Caco-2 (cell line): ENCODE measurements at regions not wholly inside any gene's neighbourhood (a gene's known extent, or its start where the extent isn't known, plus 50 kb on each side); places are given as distances from the start of the nearest gene placed in this dataset.

Experiments used
- BruUV-seq: library from RNA; stranded (reverse); fragments of 400-500 nt; replicated peaks from 2 replicates; lab custom pipeline; 2021; lab: Mats Ljungman, UMichigan
- CTCF ChIA-PET: fragments of 300-600 bp; sonication (Branson Sonifier 250); formaldehyde crosslinking; loops from one replicate; lab custom pipeline; 2022; ENCODE audit warnings: antibody characterized with exemption; lab: Charles Lee
- POLR2A ChIA-PET: fragments of 300-600 bp; sonication (Branson Sonifier 250); formaldehyde crosslinking; loops from one replicate; lab custom pipeline; 2022; ENCODE audit warnings: antibody characterized with exemption; lab: Charles Lee
- DNase-seq, 2 experiments: peaks; one replicate each; pipeline versions ENCODE4 v3.0.0 to v3.0.0-alpha.2; 2020 to 2022
- H3K27me3 ChIP-seq: replicated peaks from 2 replicates; pipeline ENCODE4 v1.6.0; 2011; ENCODE audit warnings: low read length; ENCODE audit not compliant: control insufficient read depth, insufficient read depth
- H3K36me3 ChIP-seq: 2 replicates; pipeline ENCODE4 v1.5.1; 2011; ENCODE audit warnings: low read length; ENCODE audit not compliant: control insufficient read depth, insufficient read depth
- H3K4me1 ChIP-seq: fragments of 250-450 bp; sonication (Bioruptor Pico); 2 replicates; pipeline ENCODE4 v1.5.1; 2020; ENCODE audit warnings: mild to moderate bottlenecking
- H3K4me3 ChIP-seq: 2 replicates; pipeline ENCODE4 v1.5.1; 2011; ENCODE audit warnings: low read depth, mild to moderate bottlenecking, control low read depth, low read length
- H3K9me3 ChIP-seq: fragments of 250-450 bp; sonication (Bioruptor Pico); 2 replicates; pipeline ENCODE4 v1.5.1; 2020; ENCODE audit warnings: mild to moderate bottlenecking, moderate library complexity
- H3K27ac Mint-ChIP-seq: one replicate; pipeline ENCODE4 v1.8.0; 2022; ENCODE audit warnings: mixed read lengths; ENCODE audit not compliant: unreplicated experiment
- H3K27me3 Mint-ChIP-seq: one replicate; pipeline ENCODE4 v1.8.0; 2022; ENCODE audit warnings: mixed read lengths; ENCODE audit not compliant: insufficient read depth, unreplicated experiment
- H3K36me3 Mint-ChIP-seq: one replicate; pipeline ENCODE4 v1.8.0; 2022; ENCODE audit warnings: mild to moderate bottlenecking, mixed read lengths; ENCODE audit not compliant: insufficient read depth, unreplicated experiment
- H3K4me1 Mint-ChIP-seq: one replicate; pipeline ENCODE4 v1.8.0; 2022; ENCODE audit warnings: low read depth, mixed read lengths; ENCODE audit not compliant: unreplicated experiment
- H3K4me3 Mint-ChIP-seq: one replicate; pipeline ENCODE4 v1.8.0; 2022; ENCODE audit warnings: mild to moderate bottlenecking, moderate library complexity, mixed read lengths; ENCODE audit not compliant: unreplicated experiment
- H3K9me3 Mint-ChIP-seq: one replicate; pipeline ENCODE4 v1.8.0; 2022; ENCODE audit warnings: mixed read lengths; ENCODE audit not compliant: unreplicated experiment
- CTCF ChIP-seq, 2 experiments: fragments of 200-600 bp in 1 of 2; IDR thresholded peaks; 1 replicate in 1 of 2; 2 replicates in 1 of 2; pipeline versions ENCODE4 v1.5.1 to v1.8.0; 2011 to 2022; ENCODE audit warnings: antibody characterized with exemption in 1 of 2, control low read depth in 1 of 2, inconsistent platforms in 1 of 2, low read depth in 1 of 2, low read length in 1 of 2, mild to moderate bottlenecking in 1 of 2, moderate library complexity in 1 of 2; ENCODE audit not compliant: insufficient read depth in 1 of 2, severe bottlenecking in 1 of 2, unreplicated experiment in 1 of 2
- intact Hi-C: fragments of 100-400 bp; cut with micrococcal nuclease; formaldehyde crosslinking; loops from one replicate; pipeline ENCODE4 v1.10.0; 2022; ENCODE audit not compliant: unreplicated experiment

- no peak overlapping the region for H3K27ac Mint-ChIP-seq
- BruUV-seq, result no TSS peak
- TF ChIP-seq CTCF (IDR thresholded peaks at IDR 0.05; ENCODE audit: insufficient read depth in 1 of 2, low read depth in 1 of 2, low read length in 1 of 2, severe bottlenecking in 1 of 2, unreplicated experiment in 1 of 2), result peak; percentile 38 to 56
- H3K4me1 Mint-ChIP-seq, result no peaks in the 10 kb centered on the region
- intact Hi-C loops, result loop anchor here (5.0 kb wide), 1 partner anchor 656 kb away; no protein-coding TSS in a partner anchor
- H3K9me3 Mint-ChIP-seq, result peaks cover 34% of the 10 kb centered on the region
- peak in 1 of 2 experiments; percentile 44 for DNase-seq
- no peaks in the 10 kb centered on the region for H3K27me3 Mint-ChIP-seq
- ChIA-PET CTCF (interaction anchor here (0.5 to 1.1 kb wide), 3 partner anchors 9 to 680 kb away, joined by 3 read pairs; no protein-coding TSS in a partner anchor), POLR2A (no interaction called here)
- Histone ChIP-seq H3K36me3 (no peaks in the 10 kb centered on the region), H3K27me3 (no peaks in the 10 kb centered on the region), H3K4me1 (no peaks in the 10 kb centered on the region), H3K9me3 (peaks cover 19% of the 10 kb centered on the region), H3K4me3 (no peak overlapping the region)
- H3K36me3 Mint-ChIP-seq, result no peaks in the 10 kb centered on the region
- no peak overlapping the region for H3K4me3 Mint-ChIP-seq
These were observed 143.0 kb downstream of the ARL6IP6 start for GRCh38 chr2:152861349-152861942.

- intact Hi-C loops, result no loop called here
- POLR2A ChIA-PET, result no interaction called here
- Histone ChIP-seq H3K4me3 (no peak overlapping the region), H3K4me1 (no peaks in the 10 kb centered on the region), H3K9me3 (peaks cover 14% of the 10 kb centered on the region), H3K36me3 (no peaks in the 10 kb centered on the region), H3K27me3 (no peaks in the 10 kb centered on the region)
- no peaks in the 10 kb centered on the region for H3K36me3 Mint-ChIP-seq
- no TSS peak for BruUV-seq
- H3K27me3 Mint-ChIP-seq, result peaks cover 2% of the 10 kb centered on the region
- H3K4me1 Mint-ChIP-seq, result no peaks in the 10 kb centered on the region
- H3K4me3 Mint-ChIP-seq, result no peak overlapping the region
- DNase-seq, result no peak
- no peak overlapping the region for H3K27ac Mint-ChIP-seq
- CTCF ChIA-PET, result no interaction called here
- peaks cover 31% of the 10 kb centered on the region for H3K9me3 Mint-ChIP-seq
- TF ChIP-seq CTCF (IDR thresholded peaks at IDR 0.05; ENCODE audit: insufficient read depth in 1 of 2, low read depth in 1 of 2, low read length in 1 of 2, severe bottlenecking in 1 of 2, unreplicated experiment in 1 of 2), result no peak
These were observed 140.3 kb downstream of the ARL6IP6 start for GRCh38 chr2:152858594-152859265.

- intact Hi-C loops, result no loop called here
- H3K4me3 Mint-ChIP-seq, result no peak overlapping the region
- ChIA-PET CTCF (no interaction called here), POLR2A (no interaction called here)
- H3K9me3 Mint-ChIP-seq, result peaks cover 12% of the 10 kb centered on the region
- H3K4me1 Mint-ChIP-seq, result no peaks in the 10 kb centered on the region
- no peaks in the 10 kb centered on the region for H3K9me3 ChIP-seq
- no peaks in the 10 kb centered on the region for H3K4me1 ChIP-seq
- no peak overlapping the region for H3K4me3 ChIP-seq
- no peaks in the 10 kb centered on the region for H3K36me3 Mint-ChIP-seq
- no peak overlapping the region for H3K27ac Mint-ChIP-seq
- no peaks in the 10 kb centered on the region; the same call in 1 of the 2 replicates for H3K27me3 ChIP-seq
- no peak for TF ChIP-seq CTCF (IDR thresholded peaks at IDR 0.05; ENCODE audit: insufficient read depth in 1 of 2, low read depth in 1 of 2, low read length in 1 of 2, severe bottlenecking in 1 of 2, unreplicated experiment in 1 of 2)
- no TSS peak for BruUV-seq
- H3K36me3 ChIP-seq, result no peaks in the 10 kb centered on the region
- DNase-seq, result no peak
- H3K27me3 Mint-ChIP-seq, result peaks cover 4% of the 10 kb centered on the region
These were observed 128.5 kb downstream of the ARL6IP6 start for GRCh38 chr2:152846697-152847470.
